Breast epithelium (tissue), 3 donors: ENCODE measurements at regions not wholly inside any gene's neighbourhood (a gene's known extent, or its start where the extent isn't known, plus 50 kb on each side); places are given as distances from the start of the nearest gene placed in this dataset.

Source experiments
- POLR2A ChIP-seq: fragments of 450-650 bp; IDR thresholded peaks from one replicate; pipeline ENCODE4 v1.6.1; 2016; ENCODE audit warnings: antibody characterized with exemption, mild to moderate bottlenecking, moderate library complexity
- TF ChIP-seq, protein P1 (sequence below), 3 donors: fragments of 450-650 bp; IDR thresholded peaks; one replicate each; pipeline ENCODE4 v1.5.1; 2016 to 2017; ENCODE audit warnings: antibody characterized with exemption in 3 of 3, mild to moderate bottlenecking in 3 of 3, moderate library complexity in 3 of 3

DNA sequence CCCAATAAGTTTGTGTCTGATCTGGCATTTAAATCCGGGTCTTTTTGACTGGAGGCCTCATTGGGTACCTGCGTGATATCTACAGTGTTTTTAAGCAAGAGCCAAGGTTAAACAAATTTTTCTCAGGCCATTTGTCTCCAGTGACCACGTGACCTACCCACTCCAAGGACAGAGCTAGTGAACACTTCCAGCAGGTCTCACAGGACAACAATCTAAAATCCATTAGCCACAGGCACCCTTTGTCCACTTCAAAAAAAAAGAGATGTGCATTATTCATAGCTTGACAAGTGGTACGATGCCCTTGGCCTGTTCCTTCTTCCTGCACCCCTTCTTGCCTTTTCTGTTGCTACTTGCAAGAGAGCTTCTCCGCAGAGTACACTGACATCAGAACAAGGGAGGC is 109.6 kb upstream of the GSC start:
- TF ChIP-seq, protein P1, sequence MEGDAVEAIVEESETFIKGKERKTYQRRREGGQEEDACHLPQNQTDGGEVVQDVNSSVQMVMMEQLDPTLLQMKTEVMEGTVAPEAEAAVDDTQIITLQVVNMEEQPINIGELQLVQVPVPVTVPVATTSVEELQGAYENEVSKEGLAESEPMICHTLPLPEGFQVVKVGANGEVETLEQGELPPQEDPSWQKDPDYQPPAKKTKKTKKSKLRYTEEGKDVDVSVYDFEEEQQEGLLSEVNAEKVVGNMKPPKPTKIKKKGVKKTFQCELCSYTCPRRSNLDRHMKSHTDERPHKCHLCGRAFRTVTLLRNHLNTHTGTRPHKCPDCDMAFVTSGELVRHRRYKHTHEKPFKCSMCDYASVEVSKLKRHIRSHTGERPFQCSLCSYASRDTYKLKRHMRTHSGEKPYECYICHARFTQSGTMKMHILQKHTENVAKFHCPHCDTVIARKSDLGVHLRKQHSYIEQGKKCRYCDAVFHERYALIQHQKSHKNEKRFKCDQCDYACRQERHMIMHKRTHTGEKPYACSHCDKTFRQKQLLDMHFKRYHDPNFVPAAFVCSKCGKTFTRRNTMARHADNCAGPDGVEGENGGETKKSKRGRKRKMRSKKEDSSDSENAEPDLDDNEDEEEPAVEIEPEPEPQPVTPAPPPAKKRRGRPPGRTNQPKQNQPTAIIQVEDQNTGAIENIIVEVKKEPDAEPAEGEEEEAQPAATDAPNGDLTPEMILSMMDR (IDR thresholded peaks at IDR 0.05): no peak
- no peak for TF ChIP-seq POLR2A
